ENCODE measurements at regions not wholly inside any gene's neighbourhood (a gene's known extent, or its start where the extent isn't known, plus 50 kb on each side); places are given as distances from the start of the nearest gene placed in this dataset.

DNA sequence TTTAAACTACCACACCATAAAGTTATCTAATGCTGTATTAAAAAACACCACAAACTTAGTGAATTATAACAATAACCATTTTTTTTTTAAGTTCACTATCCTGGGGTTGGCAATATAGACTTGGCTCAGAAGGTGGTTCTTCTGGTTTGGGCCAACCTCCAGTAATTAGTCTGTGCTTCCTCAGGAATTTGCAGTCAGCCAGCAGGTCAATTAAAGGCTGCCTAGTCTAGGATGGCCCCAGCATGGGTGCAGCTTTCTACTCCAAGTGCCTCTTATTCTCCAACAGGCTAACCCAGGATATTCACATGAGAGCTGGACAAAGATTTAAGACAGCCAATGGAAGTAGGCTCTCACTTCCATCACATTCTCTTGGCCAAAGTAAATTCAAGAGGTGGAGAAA lies 379.1 kb upstream of the FIGN start:
- in situ Hi-C loops (cut with MboI; ENCODE audit: low sequenced_read_pairs) = no loop called here
- H3K27ac ChIP-seq (ENCODE audit: insufficient read depth, low read length) = no peak overlapping the region
- H3K4me3 ChIP-seq (ENCODE audit: insufficient read depth, low read depth, low read length) = no peak overlapping the region
- ChIA-PET POLR2A (ENCODE audit: unreplicated experiment) (no interaction called here), CTCF (no interaction called here)
- no peak overlapping the region for H2BK120ac ChIP-seq (ENCODE audit: low read depth, low read length)
- no peaks in the 10 kb centered on the region for H3K79me1 ChIP-seq (ENCODE audit: low read depth in 1 of 2, low read length in 2 of 2)
- no peaks in the 10 kb centered on the region for H3K9me3 ChIP-seq (ENCODE audit: control insufficient read depth, insufficient read depth, low read length)
- no peak overlapping the region for H2AFZ ChIP-seq (replicated peaks; ENCODE audit: low read length, poor library complexity)
- no peak overlapping the region for H3K23ac ChIP-seq (ENCODE audit: low read depth, low read length)
- H3K4me1 ChIP-seq (ENCODE audit: control insufficient read depth, insufficient read depth, low read length) = no peaks in the 10 kb centered on the region
- H2AK9ac ChIP-seq (replicated peaks; ENCODE audit: low read depth, low read length, poor library complexity) = no peak overlapping the region
- dilution Hi-C loops (cut with HindIII; ENCODE audit: low sequenced_read_pairs, unreplicated experiment) = no loop called here
- no peak overlapping the region for H3K14ac ChIP-seq (replicated peaks; ENCODE audit: low read depth, low read length)
- ATAC-seq (ENCODE audit: low read depth) (no peak), DNase-seq (no peak)
- H2AK5ac ChIP-seq (ENCODE audit: low read depth, low read length) = no peak overlapping the region
- no peak for TF ChIP-seq BHLHE40 (IDR thresholded peaks at IDR 0.05; ENCODE audit: low read depth, low read length)
- TF ChIP-seq FOS (IDR thresholded peaks at IDR 0.05; ENCODE audit: low read depth, low read length) = no peak
- TF ChIP-seq, protein P1, sequence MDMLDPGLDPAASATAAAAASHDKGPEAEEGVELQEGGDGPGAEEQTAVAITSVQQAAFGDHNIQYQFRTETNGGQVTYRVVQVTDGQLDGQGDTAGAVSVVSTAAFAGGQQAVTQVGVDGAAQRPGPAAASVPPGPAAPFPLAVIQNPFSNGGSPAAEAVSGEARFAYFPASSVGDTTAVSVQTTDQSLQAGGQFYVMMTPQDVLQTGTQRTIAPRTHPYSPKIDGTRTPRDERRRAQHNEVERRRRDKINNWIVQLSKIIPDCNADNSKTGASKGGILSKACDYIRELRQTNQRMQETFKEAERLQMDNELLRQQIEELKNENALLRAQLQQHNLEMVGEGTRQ (IDR thresholded peaks at IDR 0.05; ENCODE audit: low read depth, low read length) = no peak
- no peak for TF ChIP-seq ELK1 (IDR thresholded peaks at IDR 0.05; ENCODE audit: borderline replicate concordance, low read depth, low read length)
- TF ChIP-seq MXI1 (IDR thresholded peaks at IDR 0.05; ENCODE audit: borderline replicate concordance, low read depth, low read length) = no peak
- TF ChIP-seq CHD1 (IDR thresholded peaks at IDR 0.05; ENCODE audit: low read depth, low read length) = no peak
- no peak for TF ChIP-seq NFE2L2 (IDR thresholded peaks at IDR 0.05; ENCODE audit: low read depth, low read length)
- no peak for TF ChIP-seq MAZ (IDR thresholded peaks at IDR 0.05; ENCODE audit: borderline replicate concordance, low read depth, low read length)
- TF ChIP-seq RAD21 (IDR thresholded peaks at IDR 0.05; ENCODE audit: low read length) = no peak
- TF ChIP-seq, protein P2, sequence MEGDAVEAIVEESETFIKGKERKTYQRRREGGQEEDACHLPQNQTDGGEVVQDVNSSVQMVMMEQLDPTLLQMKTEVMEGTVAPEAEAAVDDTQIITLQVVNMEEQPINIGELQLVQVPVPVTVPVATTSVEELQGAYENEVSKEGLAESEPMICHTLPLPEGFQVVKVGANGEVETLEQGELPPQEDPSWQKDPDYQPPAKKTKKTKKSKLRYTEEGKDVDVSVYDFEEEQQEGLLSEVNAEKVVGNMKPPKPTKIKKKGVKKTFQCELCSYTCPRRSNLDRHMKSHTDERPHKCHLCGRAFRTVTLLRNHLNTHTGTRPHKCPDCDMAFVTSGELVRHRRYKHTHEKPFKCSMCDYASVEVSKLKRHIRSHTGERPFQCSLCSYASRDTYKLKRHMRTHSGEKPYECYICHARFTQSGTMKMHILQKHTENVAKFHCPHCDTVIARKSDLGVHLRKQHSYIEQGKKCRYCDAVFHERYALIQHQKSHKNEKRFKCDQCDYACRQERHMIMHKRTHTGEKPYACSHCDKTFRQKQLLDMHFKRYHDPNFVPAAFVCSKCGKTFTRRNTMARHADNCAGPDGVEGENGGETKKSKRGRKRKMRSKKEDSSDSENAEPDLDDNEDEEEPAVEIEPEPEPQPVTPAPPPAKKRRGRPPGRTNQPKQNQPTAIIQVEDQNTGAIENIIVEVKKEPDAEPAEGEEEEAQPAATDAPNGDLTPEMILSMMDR (conservative IDR thresholded peaks at IDR 0.05; ENCODE audit: low read depth, low read length) = no peak
- TF ChIP-seq POLR2A (IDR thresholded peaks at IDR 0.05; ENCODE audit: low read depth, low read length) = no peak
- no peak for TF ChIP-seq RCOR1 (IDR thresholded peaks at IDR 0.05; ENCODE audit: insufficient replicate concordance, low read length)
- TF ChIP-seq RFX5 (IDR thresholded peaks at IDR 0.05; ENCODE audit: low read depth, low read length) = no peak
- no peak for TF ChIP-seq SMC3 (IDR thresholded peaks at IDR 0.05; ENCODE audit: low read depth, low read length)
- TF ChIP-seq CEBPB (IDR thresholded peaks at IDR 0.05; ENCODE audit: low read depth, low read length) = no peak
- intact Hi-C loops (cut with micrococcal nuclease) = no loop called here
- H4K20me1 ChIP-seq (ENCODE audit: insufficient read depth, low read length) = no peaks in the 10 kb centered on the region
- H3K4me2 ChIP-seq (ENCODE audit: low read depth, low read length) = no peak overlapping the region
- H4K91ac ChIP-seq (ENCODE audit: insufficient read depth, low read depth, low read length) = no peak overlapping the region
- H3K27me3 ChIP-seq (ENCODE audit: control insufficient read depth, insufficient read depth, low read length) = no peaks in the 10 kb centered on the region
- no peak overlapping the region for H4K8ac ChIP-seq (ENCODE audit: low read depth in 2 of 2, low read length in 2 of 2)
- no peaks in the 10 kb centered on the region for H3K9me1 ChIP-seq (ENCODE audit: insufficient read depth, low read length)
- BruUV-seq (replicated peaks) = no TSS peak
- no peak overlapping the region for H2BK20ac ChIP-seq (ENCODE audit: low read depth, low read length)
- no peak overlapping the region for H3K9ac ChIP-seq (ENCODE audit: low read depth, low read length)
- no peaks in the 10 kb centered on the region for H3K36me3 ChIP-seq (ENCODE audit: control insufficient read depth, insufficient read depth, low read length)
- no peak overlapping the region for H3K56ac ChIP-seq (ENCODE audit: extremely low read depth, insufficient read depth, low read length)
- H2BK15ac ChIP-seq (ENCODE audit: low read depth, low read length) = no peak overlapping the region
- no peak overlapping the region for H3K18ac ChIP-seq (ENCODE audit: low read depth, low read length)
- H4K5ac ChIP-seq (ENCODE audit: low read depth, low read length) = no peak overlapping the region
- no peak overlapping the region for H3K4ac ChIP-seq (ENCODE audit: low read depth, low read length)
- no peak overlapping the region for H2BK5ac ChIP-seq (ENCODE audit: low read depth, low read length, poor library complexity, severe bottlenecking)

All from IMR-90 (cell line).